GM18867 (cell line): ENCODE measurements at regions not wholly inside any gene's neighbourhood (a gene's known extent, or its start where the extent isn't known, plus 50 kb on each side); places are given as distances from the start of the nearest gene placed in this dataset.

Experiments used
- ATAC-seq: cut with Tn5 transposase; IDR thresholded peaks from one replicate; pipeline ENCODE4 v1.9.1; 2021; ENCODE audit warnings: mild to moderate bottlenecking, moderate library complexity; ENCODE audit not compliant: unreplicated experiment

DNA sequence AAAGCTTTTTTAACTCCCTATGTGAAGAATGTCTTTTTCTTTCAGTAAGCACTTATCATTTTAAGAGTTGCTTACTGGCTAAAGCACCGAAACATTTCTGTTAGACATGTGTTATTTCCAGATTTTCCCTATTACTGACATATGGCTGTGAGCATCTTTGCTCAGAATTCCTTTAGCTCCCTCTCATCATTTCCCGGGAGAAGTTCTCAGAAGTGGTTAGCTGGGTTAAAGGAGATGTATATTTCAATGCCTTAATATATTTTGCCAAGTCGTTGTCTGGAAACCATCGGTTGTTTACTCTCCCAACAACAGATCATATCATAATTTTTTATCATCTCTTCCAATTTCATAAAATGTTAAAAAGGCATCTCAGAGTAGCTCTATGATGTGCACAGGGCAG, 396.5 kb downstream of the OCA2 start:
- ATAC-seq = no peak

DNA sequence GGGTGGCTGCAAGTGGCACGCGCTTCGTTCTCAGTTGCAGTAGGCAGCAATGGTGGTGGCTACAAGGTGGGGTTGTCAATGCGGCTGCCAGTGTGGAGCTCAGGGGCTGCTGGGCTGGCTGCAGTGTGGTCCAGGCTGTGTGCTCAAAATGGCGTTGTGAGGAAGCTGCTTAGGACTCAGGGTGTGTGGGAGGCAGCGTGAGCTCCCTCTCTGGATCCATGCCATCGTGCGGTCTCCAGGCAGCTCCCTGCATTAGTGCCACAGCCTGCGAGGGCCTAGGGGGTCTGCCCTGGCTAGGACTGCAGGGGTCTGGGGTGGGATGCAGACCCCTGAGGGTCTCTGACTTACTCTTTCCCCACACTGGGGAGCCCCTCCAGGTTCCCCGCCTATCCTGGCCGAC, 397.2 kb downstream of the OCA2 start:
- ATAC-seq = no peak

DNA sequence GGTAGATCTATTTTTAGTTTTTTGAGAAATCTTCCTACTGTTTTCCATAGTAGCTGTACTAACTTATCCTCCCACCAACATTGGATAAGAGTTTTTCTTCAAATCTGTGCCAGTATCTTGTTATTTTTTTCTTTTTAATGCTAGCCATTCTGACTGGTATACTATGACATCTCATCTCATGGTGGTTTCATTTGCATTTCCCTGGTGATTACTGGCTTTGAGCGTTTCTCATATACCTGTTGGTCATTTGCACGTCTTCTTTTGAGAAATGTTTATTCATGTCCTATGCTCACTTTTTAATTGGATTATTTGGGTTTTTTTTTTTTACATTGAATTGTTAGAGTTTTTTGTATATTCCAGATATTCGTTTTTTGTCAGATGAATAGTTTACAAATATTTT, 398.1 kb downstream of the OCA2 start:
- ATAC-seq = no peak

DNA sequence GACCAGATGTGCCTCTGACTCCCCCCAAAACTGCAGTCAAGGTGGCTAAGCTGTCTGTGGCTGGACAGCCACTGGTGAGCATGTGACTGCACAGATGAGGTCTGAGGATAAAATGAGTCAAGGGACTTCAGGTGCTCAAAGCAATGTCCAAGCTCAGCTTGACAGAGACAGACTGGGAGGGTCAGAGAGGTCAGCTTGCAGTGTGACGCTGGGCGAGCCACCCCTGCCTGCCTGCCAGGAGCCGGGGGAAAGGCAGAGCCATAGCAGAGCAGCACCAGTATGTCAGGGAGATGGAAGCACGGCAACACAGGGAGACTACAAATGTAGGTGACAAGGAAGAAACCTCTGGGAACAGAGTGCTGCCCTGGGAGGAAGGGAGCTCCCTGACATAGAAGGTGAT, 399.4 kb downstream of the OCA2 start:
- no peak for ATAC-seq

DNA sequence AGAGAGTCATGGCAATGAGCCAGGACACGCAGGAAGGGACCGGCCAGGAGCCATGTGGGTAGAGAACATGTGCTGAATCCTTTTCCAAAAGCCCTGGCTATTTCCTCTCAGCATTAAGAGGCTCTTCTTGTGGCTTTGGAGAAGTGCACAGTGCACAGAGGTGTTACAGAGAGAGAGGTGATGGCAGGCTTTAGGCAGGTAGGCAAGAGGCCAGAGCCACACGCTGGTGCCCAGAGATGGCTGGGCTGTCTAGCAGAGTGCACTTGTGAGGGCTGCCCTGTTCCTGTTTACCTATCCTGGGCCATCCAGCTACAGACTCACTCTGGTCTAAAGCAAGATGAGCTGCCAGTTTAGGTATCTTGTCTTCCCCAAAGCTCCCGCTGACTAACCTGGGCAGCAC, 402.6 kb downstream of the OCA2 start:
- ATAC-seq = no peak

DNA sequence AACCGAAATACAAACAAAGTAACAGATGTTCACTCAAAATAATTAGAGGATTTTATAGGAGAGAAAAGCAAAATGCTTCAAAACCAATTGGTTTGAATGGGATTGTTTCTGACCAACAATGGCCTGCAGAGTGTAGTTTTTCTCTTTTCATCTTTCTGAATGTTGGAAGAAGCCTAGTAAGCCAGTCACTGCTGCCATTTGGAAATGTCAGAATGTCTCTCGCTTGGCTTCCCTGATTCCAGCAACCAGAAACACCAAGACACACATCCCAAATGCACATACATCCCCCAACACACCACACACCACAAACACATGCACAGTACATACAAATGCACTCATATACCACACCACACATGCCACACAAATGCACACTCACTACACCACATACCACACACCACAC, 403.4 kb downstream of the OCA2 start:
- no peak for ATAC-seq

DNA sequence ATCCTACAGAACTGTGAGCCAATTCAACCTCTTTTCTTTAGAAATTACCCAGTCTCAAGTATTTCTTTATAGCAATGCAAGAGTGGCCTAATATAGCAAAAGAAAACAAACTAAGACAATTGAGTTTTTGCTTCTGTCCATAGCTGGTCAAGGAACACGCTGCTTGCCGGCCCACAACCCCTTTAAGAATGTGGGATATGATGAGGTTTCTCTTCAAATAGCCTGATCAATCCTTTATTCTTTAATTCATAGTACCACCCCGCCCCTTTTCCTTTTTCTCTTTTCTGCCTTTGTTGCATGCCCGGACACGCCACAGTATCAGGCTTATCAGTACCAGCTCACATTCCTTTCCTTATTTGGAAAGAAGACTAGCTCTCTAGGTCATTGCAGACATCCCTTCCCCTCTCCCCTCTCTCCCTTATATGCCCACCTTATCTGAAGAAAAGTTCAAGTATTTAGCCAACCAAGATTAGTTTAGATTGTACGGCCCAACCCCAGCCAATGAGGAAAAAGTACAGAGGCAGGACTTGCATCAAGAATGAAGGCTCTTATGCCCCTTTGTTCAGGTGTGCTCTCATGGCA, 404.5 kb downstream of the OCA2 start:
- ATAC-seq = no peak

DNA sequence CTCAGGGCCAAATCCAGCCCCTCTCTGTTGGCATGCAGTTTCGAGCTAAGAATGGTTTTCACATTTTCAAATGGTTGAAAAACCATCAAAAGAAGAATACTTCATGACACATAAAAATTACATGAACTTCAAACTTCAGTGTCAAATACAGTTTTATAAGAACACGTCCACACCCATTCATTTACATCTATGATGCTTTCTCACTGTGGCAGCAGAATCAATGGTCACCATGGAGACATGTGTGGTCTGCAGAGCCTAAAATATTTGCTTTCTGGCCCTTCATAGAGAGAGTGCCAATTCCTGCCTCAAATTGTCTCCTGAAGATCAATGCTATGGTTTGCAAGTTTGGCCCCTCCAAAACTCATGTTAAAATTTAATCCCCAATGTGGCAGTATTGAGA, 405.8 kb downstream of the OCA2 start:
- ATAC-seq = no peak

DNA sequence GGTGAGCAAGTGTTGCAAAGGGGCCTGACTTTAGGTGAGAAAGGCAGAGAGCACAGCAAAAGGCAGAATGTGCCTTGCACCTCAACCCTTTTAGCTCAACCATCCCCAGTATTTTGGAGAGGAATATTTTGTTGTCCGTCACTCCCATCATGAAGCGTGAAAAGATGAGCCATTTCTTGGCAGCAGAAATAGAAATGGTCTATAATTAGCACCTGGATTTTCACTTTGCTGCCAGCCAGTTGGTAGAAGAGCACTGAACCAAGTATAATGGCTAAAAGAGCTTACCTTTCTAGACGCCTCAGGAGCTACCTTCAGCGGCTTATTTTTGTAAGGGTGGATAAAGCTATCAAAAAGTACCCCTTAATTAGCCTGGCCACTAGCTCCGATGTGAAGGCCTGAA, 406.7 kb downstream of the OCA2 start:
- no peak for ATAC-seq

DNA sequence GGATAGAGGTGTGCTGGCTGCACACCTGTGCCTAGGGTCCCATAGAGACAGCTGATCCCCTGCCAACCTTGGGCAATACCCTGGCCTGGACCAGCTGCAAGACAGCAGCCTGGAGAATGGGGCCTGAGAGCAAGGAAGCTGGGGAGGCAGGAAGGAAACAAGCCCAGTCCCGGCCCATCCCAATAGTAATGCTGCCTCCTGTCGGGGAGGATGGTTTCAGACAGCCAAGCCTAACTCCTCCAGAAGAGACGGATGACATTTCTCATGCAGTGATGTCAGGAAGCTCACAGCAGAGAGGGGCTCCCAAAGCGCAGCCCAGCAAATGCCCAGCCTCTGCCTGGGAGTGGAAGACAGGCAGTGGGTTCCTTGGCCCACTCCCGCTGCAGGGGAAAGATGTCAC, 408.8 kb downstream of the OCA2 start:
- ATAC-seq = no peak

DNA sequence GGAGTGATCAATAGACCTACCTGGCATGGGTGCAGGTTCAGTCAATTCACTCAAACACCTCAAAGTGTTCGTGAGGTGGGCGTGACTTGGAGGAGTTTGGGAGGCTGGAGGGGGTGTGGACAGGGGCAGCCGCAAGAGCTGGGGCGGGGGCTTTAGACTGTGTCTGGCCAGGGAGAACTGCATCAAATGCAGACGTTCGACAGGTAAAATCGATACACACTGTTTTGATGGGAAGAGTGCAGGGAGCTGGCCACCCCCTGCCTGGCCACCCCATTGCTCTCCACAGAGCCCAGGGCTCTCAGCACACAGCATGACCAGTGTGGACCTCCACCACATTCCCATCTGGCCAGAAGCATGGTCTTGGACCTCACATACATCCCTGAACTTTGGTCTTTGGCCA, 412.1 kb downstream of the OCA2 start:
- ATAC-seq = no peak

DNA sequence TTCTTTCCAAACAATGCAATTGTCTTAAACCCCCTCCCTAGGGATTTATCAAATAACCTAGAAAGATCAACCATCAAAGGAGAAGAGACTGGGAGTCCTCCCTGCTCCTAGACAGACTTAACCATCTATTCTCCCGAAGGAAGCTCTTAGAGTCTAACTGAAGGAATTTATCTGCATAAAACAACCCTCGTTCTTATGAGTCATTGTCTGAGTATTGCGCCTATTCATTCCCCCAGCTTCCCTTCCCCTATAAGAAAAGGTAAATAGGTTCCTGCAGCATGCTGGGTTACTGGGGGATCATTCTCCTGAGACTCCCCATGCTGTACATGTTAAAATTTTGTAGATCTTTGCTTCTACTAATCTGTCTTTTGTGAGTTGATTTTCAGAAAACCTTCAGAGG, 412.7 kb downstream of the OCA2 start:
- no peak for ATAC-seq

DNA sequence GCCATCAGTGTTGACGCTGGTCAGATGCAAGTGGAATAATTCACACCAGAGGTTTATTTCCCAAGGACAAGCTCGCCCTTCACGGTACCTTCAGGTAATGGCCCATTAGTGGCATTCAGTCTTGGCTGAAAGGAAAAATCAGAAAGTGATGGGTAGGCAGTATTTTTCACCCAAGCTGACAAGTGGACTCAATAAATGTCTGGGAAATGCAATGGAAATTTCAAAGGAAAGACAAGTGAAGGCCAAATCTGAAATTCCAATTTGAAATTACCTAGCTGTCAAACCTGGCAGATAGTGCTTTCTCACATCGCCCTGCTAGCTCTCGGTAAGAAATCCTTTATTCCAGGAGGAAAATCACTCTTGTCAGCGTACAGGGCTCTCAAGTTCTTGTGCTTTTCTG, 413.5 kb downstream of the OCA2 start:
- ATAC-seq = no peak

DNA sequence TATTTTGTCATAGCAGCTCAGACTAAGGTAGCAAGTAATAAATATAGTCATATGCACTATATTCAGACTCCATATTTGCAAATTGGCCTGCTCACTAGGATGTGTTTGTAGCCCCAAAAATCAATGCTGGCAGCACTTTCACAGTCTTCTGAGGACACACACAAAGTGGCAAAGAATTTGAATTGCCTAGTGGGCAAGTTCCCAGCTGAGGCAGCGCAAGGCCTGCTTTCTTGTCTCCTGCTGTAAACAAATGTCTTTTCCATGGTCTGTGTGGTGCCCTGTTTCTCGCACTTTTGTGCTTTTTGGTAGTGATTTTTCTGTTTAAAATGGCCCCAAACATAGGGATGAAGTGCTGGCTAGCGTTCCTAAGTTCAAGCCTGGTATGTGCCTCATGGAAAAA, 416.0 kb downstream of the OCA2 start:
- ATAC-seq = no peak

DNA sequence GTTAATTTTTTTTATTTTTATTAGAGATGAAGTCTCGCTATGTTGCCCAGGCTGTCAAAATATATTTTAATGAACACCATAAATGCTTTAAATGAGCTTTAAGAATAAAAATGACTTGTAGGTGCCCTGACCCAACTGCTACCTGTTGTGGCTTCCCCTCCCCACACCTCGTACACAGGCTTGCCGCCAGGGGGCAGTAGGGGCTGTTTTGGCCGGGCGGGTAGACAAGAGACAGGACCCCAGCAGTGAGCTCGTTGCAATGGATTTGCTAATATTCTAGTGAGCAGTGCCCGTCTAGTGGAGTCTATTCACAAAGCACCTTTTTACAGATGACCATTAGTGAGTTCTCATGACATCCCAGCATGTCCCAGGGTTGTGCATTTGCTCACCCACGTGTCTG, 418.1 kb downstream of the OCA2 start:
- ATAC-seq = no peak

DNA sequence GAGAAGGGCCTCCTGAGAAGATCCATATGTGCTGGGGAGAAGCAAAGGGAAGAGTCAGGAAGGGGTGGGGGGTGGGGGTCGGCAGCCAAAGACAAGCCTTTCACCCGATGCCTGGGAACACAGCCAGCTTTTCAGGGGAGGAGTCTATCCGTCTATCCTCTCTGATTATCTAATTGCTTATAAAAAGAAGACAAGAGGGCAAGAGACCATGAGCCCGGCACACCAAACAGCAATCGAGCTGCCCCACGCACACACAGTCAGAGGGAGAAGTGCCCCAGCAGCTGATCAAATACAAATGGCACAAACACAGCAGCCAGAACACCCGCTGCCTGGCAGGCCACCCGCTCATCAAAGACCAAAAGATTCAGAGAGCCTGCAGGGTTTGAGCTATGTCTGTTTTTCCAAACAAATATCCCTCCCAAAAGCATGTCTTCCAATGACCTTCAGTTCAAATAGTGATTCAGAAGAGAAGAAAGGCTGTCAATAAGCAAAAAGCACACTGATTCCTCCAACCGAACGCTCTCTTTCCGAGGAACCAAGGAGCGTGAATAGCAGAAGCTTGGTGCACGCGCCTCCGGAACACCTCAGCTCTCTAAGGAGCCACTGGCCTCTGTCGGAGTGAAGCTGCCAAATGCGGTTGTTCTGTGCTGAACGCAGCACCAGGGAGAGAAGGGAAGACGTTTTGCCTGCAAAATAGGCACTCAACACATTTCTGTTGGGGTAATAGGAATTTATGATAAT, 419.2 kb downstream of the OCA2 start:
- ATAC-seq = no peak

DNA sequence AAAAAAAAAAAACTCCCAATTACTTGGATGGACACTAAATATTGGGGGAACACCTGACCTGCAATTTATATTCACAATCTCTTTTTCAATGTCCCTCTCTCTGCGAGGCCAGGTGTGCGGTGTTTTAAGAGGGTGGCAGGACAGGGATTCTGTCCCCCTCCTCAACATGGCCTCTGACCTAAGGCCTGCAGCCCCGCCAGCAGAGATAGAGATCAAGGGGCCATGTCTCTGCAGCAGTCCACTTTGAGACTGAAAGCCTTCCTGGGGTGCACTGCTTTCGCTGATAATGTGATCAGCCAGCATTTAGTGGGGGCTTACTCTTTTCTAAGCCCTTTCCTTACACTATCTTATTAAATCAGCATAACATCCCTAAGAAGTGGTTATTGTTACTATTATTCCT, 419.9 kb downstream of the OCA2 start:
- ATAC-seq = no peak

DNA sequence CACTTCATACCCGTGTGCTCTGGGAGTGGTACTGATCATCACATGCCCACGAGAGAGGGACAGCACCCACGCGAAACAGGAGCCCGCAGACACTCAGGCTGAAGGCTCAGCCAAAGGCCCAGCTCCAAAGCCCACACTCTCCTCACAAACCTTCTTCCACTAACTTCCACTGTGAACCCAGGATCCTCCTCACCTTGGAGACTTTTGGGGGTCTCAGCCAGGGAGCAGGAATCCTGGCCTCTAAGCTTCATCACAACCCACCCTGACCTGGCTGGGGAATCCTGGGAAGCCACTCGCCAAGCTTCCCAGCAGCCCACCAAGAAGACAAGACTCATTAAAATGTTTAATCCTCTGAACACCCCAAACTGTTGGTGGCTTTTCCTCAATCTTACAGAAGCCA, 421.2 kb downstream of the OCA2 start:
- ATAC-seq = no peak

DNA sequence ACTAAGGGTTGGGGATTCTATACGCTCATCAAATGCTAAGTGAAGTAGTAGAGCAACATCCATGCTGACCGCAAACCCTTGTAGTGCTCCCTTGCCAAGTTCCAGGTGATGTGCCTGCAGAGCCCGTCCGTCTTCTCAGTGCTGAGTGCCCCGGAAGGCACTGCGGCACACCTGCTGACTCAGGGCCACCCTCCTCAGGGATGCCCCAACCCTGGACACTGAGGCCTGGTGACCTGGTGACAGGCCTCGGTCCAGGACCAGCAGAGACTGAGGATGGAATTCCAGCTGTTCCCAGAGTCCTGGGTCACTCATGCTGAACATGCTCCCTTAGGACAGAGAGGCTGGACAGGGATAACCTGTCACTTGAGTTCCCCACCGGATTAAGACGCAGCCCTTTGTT, 422.5 kb downstream of the OCA2 start:
- ATAC-seq = no peak

DNA sequence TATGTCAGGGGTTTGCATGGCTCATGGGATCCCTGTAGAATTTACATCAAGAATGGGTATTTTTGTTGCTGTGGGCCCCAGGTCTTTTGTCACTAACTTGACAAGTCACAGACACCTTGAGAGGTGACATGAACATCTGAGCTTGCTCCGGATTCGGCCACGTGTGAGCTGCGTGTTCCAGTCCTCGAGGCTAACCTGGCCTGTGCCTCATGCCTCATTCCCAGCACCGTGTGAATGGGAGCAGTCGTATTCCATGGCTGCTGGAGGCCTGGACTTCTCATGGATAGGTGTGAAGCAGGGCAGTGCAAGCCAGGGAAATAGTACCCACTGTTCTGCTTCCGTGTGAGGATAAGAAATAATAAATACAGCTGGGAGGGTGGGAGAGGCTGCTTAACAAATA, 423.5 kb downstream of the OCA2 start:
- no peak for ATAC-seq

DNA sequence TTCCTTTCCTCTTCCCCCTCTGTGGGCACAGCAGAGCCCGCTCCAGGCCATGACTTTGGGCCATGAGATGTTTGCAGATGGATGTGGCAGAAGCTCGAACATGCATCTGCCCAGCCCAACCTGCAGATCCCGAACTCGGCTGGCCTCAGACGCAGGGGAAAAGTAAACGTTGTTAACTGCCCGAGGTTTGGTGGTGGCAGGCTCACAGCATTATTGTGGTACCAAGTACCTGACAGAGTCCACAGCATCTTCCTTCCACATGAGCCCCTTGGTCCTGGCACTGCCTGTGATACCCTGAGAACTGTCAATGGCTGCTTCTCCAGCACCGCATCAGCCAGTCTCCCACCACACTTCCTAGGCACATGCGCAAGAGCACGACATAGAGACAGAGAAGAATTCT, 424.3 kb downstream of the OCA2 start:
- no peak for ATAC-seq

DNA sequence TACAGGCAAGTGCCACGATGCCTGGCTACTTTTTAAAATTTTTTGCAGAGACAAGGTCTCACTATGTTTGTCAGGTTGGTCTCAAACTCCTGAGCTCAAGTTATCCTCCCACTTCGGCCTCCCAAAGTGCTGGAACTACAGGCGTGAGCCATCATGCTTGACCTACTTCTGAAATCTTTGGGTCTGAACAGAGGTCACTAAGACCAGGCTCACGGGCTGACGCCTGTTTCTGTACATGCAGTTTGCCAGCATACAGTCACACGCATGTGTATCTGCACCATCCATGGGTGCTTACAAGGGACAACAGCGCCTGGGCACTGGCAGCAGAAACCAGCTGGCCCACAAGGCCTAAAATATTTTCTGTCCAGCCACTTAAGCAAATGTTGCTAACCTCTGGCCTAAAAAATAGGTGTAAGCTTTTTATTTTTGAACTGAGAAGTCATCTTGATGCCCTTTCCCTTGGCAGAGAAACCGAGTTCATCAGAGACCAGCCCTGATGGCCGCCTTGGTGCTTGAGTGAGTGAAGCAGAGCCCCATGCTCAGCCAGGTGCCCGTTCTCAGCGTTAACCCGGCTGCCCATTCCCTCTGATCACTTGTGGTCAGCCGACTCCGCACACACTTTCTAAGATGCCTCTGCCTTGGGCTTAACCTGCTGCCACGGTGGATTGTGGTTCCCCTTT, 425.2 kb downstream of the OCA2 start:
- ATAC-seq = no peak

DNA sequence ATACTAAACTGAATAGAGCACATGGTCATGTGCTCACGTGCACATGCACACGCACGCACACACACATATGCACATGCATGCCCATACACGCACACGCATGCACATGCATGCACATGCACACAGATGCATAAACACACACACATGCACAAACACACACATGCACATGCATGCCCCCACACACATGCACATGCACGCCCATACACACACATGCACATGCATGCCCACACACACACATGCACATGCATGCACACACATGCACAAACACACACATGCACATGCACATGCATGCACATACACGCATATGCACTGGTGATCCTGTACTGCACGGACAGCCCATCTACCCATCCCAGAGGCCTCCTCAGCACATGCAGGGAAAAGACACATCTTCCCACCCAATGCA, 426.6 kb downstream of the OCA2 start:
- ATAC-seq = no peak
